ENCODE measurements at regions not wholly inside any gene's neighbourhood (a gene's known extent, or its start where the extent isn't known, plus 50 kb on each side); places are given as distances from the start of the nearest gene placed in this dataset.

DNA sequence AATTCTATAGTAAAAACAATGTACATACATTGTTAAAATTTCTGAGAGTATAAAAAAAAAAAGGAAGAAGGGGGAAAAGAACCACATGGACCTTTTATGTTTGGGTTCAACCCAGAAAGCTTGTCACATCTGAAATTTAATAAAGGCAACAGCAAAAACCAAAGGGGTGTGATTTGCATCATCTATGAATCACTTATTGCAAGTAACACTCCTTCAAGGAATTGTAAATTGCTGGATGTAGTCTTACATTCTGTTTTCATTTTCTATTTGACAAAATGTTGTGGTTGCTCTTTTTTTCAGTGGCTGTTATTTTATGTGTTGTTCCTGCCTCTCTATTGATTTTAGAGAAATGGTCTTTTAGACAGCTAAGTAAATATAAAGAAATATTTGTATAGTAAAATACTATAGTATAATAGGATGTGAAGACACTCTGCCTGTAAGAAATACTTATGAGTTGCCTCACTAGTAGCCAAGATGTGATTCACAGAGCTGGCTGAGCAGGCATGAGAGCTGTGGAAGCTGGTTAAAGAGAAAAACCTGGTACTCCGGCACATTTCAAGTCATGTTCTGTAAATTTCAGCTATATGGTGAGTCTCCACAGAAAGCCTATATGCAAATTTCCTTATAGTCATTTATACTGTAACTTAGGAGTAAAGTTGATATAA lies 131.1 kb upstream of the CNTLN start:
- no peaks in the 10 kb centered on the region for H3K36me3 ChIP-seq
- no peaks in the 10 kb centered on the region for H3K9me3 ChIP-seq
- DNase-seq: no peak
- no peak overlapping the region for H3K27ac ChIP-seq
- no peaks in the 10 kb centered on the region for H3K27me3 ChIP-seq
- peaks cover 0 to 2% of the 10 kb centered on the region in 2 donors for H3K4me1 ChIP-seq
- intact Hi-C loops (cut with DNase I): no loop called here
- no peak overlapping the region for H3K4me3 ChIP-seq (replicated peaks in 1 of 3)
- 74 to 90% methylated on average over 1 of the region's 1 CpG for whole genome bisulfite sequencing, 2 donors
- no peak for TF ChIP-seq POLR2A (IDR thresholded peaks at IDR 0.05)
- TF ChIP-seq, protein P1, sequence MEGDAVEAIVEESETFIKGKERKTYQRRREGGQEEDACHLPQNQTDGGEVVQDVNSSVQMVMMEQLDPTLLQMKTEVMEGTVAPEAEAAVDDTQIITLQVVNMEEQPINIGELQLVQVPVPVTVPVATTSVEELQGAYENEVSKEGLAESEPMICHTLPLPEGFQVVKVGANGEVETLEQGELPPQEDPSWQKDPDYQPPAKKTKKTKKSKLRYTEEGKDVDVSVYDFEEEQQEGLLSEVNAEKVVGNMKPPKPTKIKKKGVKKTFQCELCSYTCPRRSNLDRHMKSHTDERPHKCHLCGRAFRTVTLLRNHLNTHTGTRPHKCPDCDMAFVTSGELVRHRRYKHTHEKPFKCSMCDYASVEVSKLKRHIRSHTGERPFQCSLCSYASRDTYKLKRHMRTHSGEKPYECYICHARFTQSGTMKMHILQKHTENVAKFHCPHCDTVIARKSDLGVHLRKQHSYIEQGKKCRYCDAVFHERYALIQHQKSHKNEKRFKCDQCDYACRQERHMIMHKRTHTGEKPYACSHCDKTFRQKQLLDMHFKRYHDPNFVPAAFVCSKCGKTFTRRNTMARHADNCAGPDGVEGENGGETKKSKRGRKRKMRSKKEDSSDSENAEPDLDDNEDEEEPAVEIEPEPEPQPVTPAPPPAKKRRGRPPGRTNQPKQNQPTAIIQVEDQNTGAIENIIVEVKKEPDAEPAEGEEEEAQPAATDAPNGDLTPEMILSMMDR (IDR thresholded peaks at IDR 0.05): no peak

DNA sequence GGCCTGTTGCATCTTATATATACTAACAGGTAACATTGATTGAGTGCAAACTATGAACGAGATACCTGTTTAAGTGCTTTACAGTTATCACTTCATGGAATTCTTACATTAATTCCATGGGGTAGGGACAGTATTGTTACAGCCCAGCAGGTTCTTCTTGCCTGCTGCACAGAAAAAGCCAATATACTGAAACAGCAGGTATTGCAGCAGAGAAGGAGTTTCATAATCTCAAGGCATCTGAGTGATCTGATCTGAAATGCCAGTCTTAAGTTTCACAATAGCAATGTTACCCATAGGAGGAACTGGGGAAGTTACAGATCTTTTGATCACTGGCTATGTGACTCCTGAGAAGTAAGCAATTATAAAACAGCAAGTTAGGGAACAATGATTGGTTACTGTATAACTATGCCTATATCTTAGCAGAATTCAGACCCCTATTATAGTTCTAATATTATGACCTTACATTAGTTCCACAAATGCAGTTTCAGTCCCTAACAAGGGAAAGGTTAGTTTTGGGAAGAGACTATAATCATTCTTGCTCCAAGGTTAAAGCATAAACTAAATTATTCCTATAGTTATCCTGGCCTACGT lies 126.5 kb upstream of the BNC2 start:
- no peaks in the 10 kb centered on the region for H3K36me3 ChIP-seq
- no peak overlapping the region for H3K27ac ChIP-seq
- DNase-seq: no peak
- H3K4me1 ChIP-seq: no peaks in the 10 kb centered on the region
- H3K27me3 ChIP-seq: no peaks in the 10 kb centered on the region
- WGBS, 2 donors: 86 to 95% methylated on average over 2 of the region's 2 CpGs
- intact Hi-C loops (cut with DNase I): no loop called here
- TF ChIP-seq, protein P1 (IDR thresholded peaks at IDR 0.05): no peak
- no peak for TF ChIP-seq POLR2A (IDR thresholded peaks at IDR 0.05)
- H3K9me3 ChIP-seq: no peaks in the 10 kb centered on the region
- H3K4me3 ChIP-seq (replicated peaks in 1 of 3): no peak overlapping the region

DNA sequence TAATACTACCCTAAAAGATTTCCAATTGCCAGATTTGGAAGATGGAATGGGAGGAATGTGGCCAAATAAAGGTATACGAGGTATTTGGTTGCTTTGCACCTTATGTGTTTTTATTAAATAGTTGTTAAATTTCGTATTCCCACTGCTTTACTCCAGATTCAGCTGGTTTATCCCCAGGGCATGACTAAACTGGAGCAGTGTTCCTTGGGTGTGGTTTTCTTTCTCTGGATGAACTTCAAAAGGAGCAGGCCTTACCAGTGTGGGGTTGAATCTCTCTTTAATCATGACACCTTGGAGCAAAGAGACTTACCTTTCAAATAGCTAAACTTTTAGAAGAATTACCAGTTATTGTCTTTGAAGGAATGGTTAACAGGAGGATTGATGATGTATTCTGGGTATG lies 121.7 kb upstream of the BNC2 start:
- H3K9me3 ChIP-seq: no peaks in the 10 kb centered on the region
- no peak overlapping the region for H3K27ac ChIP-seq
- H3K4me3 ChIP-seq (replicated peaks in 1 of 3): no peak overlapping the region
- no peak for DNase-seq
- H3K27me3 ChIP-seq: no peaks in the 10 kb centered on the region
- intact Hi-C loops (cut with DNase I): no loop called here
- TF ChIP-seq POLR2A (IDR thresholded peaks at IDR 0.05): no peak
- TF ChIP-seq, protein P1 (IDR thresholded peaks at IDR 0.05): no peak
- WGBS, 2 donors: 71 to 73% methylated on average over 2 of the region's 2 CpGs
- no peaks in the 10 kb centered on the region for H3K36me3 ChIP-seq
- H3K4me1 ChIP-seq: no peaks in the 10 kb centered on the region

DNA sequence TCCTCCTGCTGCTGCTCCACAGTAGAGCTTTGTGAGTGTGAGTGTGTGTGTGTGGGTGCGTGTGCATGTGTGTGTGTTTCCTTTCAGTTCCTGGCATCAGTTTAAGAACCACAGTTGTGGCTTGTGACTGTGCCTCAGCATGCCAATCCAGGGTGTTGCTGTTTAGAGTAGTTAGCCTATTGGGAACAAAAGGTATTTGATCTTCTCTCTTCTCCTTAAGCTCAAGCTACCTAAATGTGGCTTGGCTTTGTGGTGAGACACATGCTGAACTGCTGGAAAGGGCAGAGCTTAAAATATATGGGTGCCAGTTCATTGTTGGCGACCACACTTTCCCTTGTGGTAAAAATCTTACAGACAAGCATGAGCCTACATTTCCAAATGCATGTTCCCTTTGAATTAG lies 116.6 kb upstream of the BNC2 start:
- WGBS, 2 donors: 75 to 94% methylated on average over 2 of the region's 2 CpGs
- intact Hi-C loops (cut with DNase I): no loop called here
- no peak overlapping the region for H3K4me3 ChIP-seq (replicated peaks in 1 of 3)

DNA sequence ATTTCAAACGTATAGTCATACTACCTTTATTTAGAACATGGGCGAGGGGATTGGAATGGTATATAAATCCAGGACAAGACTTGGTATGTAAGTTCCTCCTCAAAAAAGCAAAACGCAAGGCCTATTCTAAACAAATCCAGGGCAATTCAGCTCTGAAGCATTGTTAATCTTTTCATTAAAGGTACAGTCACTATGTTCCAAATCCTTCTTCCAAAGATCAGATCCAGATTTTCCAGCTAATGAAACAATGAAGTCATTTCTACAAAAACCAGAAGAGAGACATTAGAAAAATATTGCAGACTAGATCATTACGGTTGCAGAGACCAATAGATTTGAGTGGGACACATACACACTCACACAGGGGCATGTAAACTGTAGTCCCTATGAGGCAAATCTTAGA lies 116.1 kb upstream of the BNC2 start:
- no peak overlapping the region for H3K27ac ChIP-seq
- TF ChIP-seq POLR2A (IDR thresholded peaks at IDR 0.05): no peak
- TF ChIP-seq, protein P1 (IDR thresholded peaks at IDR 0.05): no peak
- no peaks in the 10 kb centered on the region for H3K9me3 ChIP-seq
- H3K4me1 ChIP-seq: no peaks in the 10 kb centered on the region
- WGBS, 2 donors: 63 to 67% methylated on average over 4 of the region's 4 CpGs
- no peaks in the 10 kb centered on the region for H3K27me3 ChIP-seq
- H3K36me3 ChIP-seq: no peaks in the 10 kb centered on the region
- no peak for DNase-seq
- H3K4me3 ChIP-seq (replicated peaks in 1 of 3): no peak overlapping the region
- intact Hi-C loops (cut with DNase I): no loop called here

More for the DNA sequence above, 116.6 kb upstream of the BNC2 start:
- TF ChIP-seq, protein P1 (IDR thresholded peaks at IDR 0.05): no peak
- no peak for TF ChIP-seq POLR2A (IDR thresholded peaks at IDR 0.05)
- Histone ChIP-seq H3K4me1 (no peaks in the 10 kb centered on the region), H3K36me3 (no peaks in the 10 kb centered on the region), H3K27me3 (no peaks in the 10 kb centered on the region), H3K9me3 (no peaks in the 10 kb centered on the region), H3K27ac (no peak overlapping the region)
- no peak for DNase-seq

Data from thyroid gland (tissue), 4 donors.